GM18520 (cell line): ENCODE measurements at regions not wholly inside any gene's neighbourhood (a gene's known extent, or its start where the extent isn't known, plus 50 kb on each side); places are given as distances from the start of the nearest gene placed in this dataset.

Experiments used
- ATAC-seq: cut with Tn5 transposase; IDR thresholded peaks from one replicate; pipeline ENCODE4 v1.9.1; 2021; ENCODE audit not compliant: unreplicated experiment

- ATAC-seq: no peak
Measured at GRCh38 chr5:6910950-6911349, 197.7 kb downstream of the TENT4A start.

- no peak for ATAC-seq
Measured at GRCh38 chr5:6914347-6914746, 201.1 kb downstream of the TENT4A start.

- no peak for ATAC-seq
Measured at GRCh38 chr5:6915574-6915973, 202.3 kb downstream of the TENT4A start.

GRCh38 chr5:6918255-6918654 lies 205.0 kb downstream of the TENT4A start:
- no peak for ATAC-seq

GRCh38 chr5:6920628-6921256 lies 207.5 kb downstream of the TENT4A start:
- no peak for ATAC-seq

- no peak for ATAC-seq
Measured at GRCh38 chr5:6926491-6927038, 213.3 kb downstream of the TENT4A start.

GRCh38 chr5:6936031-6936430 lies 222.8 kb downstream of the TENT4A start:
- no peak for ATAC-seq

- ATAC-seq: no peak
Measured at GRCh38 chr5:6937677-6938076, 224.4 kb downstream of the TENT4A start.

- ATAC-seq: no peak
Measured at GRCh38 chr5:6941631-6942030, 228.4 kb downstream of the TENT4A start.

GRCh38 chr5:6943197-6944112 lies 230.2 kb downstream of the TENT4A start:
- ATAC-seq: no peak

GRCh38 chr5:6948562-6948961 lies 235.3 kb downstream of the TENT4A start:
- no peak for ATAC-seq

GRCh38 chr5:6949230-6949629 lies 236.0 kb downstream of the TENT4A start:
- no peak for ATAC-seq

- no peak for ATAC-seq
Measured at GRCh38 chr5:6950250-6950649, 237.0 kb downstream of the TENT4A start.

- no peak for ATAC-seq
Measured at GRCh38 chr5:6950860-6951259, 237.6 kb downstream of the TENT4A start.

GRCh38 chr5:6961123-6961522 lies 247.9 kb downstream of the TENT4A start:
- ATAC-seq: no peak

GRCh38 chr5:6961837-6962635 lies 248.8 kb downstream of the TENT4A start:
- no peak for ATAC-seq

- ATAC-seq: no peak
Measured at GRCh38 chr5:6976971-6977370, 263.7 kb downstream of the TENT4A start.

- no peak for ATAC-seq
Measured at GRCh38 chr5:6979061-6979460, 265.8 kb downstream of the TENT4A start.

GRCh38 chr5:6989230-6989629 lies 276.0 kb downstream of the TENT4A start:
- no peak for ATAC-seq

GRCh38 chr5:6994097-6994496 lies 280.9 kb downstream of the TENT4A start:
- ATAC-seq: no peak

- no peak for ATAC-seq
Measured at GRCh38 chr5:6995115-6995514, 281.9 kb downstream of the TENT4A start.
